Neural cell (in vitro differentiated cells): ENCODE measurements at regions not wholly inside any gene's neighbourhood (a gene's known extent, or its start where the extent isn't known, plus 50 kb on each side); places are given as distances from the start of the nearest gene placed in this dataset.
"Not testable (repeated sequence)": the region's sequence is repeated elsewhere in the genome, so short reads cannot be mapped to it uniquely, and the experiment has no call there.

Source experiments
- CTCF ChIP-seq: fragments of 450-650 bp; IDR thresholded peaks from 2 replicates; pipeline ENCODE4 v1.5.1; 2014; ENCODE audit warnings: antibody characterized with exemption, mild to moderate bottlenecking, moderate library complexity; ENCODE audit not compliant: poor library complexity, severe bottlenecking
- EP300 ChIP-seq: fragments of 450-650 bp; conservative IDR thresholded peaks from 2 replicates; pipeline ENCODE4 v1.6.1; 2014; ENCODE audit warnings: antibody characterized with exemption, mild to moderate bottlenecking, moderate library complexity; ENCODE audit not compliant: poor library complexity, severe bottlenecking
- EZH2 ChIP-seq: fragments of 200-600, 300-800 bp; shearing (Covaris generic), sonication (generic); IDR thresholded peaks from 2 replicates; pipeline ENCODE4 v1.6.1; 2014; ENCODE audit warnings: antibody characterized with exemption, low read length, borderline replicate concordance, mild to moderate bottlenecking; ENCODE audit not compliant: insufficient read depth, poor library complexity, severe bottlenecking
- POLR2AphosphoS5 ChIP-seq: IDR thresholded peaks from 2 replicates; pipeline ENCODE4 v1.6.1; 2012
- SMC3 ChIP-seq: fragments of 450-650 bp; conservative IDR thresholded peaks from 2 replicates; pipeline ENCODE4 v1.6.1; 2014; ENCODE audit warnings: antibody characterized with exemption, mild to moderate bottlenecking, moderate library complexity; ENCODE audit not compliant: poor library complexity

GRCh38 chr2:216981951-216982350, 122.1 kb upstream of the TNP1 start:
- not testable (repeated sequence) for TF ChIP-seq CTCF, EP300, POLR2AphosphoS5, EZH2, SMC3
